B cell (primary cell): ENCODE measurements at regions not wholly inside any gene's neighbourhood (a gene's known extent, or its start where the extent isn't known, plus 50 kb on each side); places are given as distances from the start of the nearest gene placed in this dataset.

Experiments used
- ATAC-seq: fragments of 200-7000 bp; cut with Tn5 transposase; one replicate; pipeline ENCODE4 v1.10.0; 2021; ENCODE audit warnings: low read depth, mild to moderate bottlenecking, moderate number of reproducible peaks, moderate library complexity
- CTCF ChIA-PET: fragments of 350-600 bp; sonication (Branson Sonifier 250); formaldehyde crosslinking; loops from one replicate; lab custom pipeline; 2021; ENCODE audit warnings: antibody characterized with exemption, inconsistent platforms; lab: Charles Lee
- POLR2A ChIA-PET: fragments of 350-600 bp; sonication (Branson Sonifier 250); formaldehyde crosslinking; loops from one replicate; lab custom pipeline; 2021; ENCODE audit warnings: antibody characterized with exemption; lab: Charles Lee
- DNase-seq: peaks from one replicate; pipeline ENCODE4 v3.0.0; 2013
- H2AFZ ChIP-seq: 2 replicates; pipeline ENCODE4 v1.6.1; 2012; ENCODE audit warnings: mild to moderate bottlenecking, low read depth, low read length; ENCODE audit not compliant: insufficient read depth, poor library complexity, severe bottlenecking
- H3K27ac ChIP-seq, 2 donors: 1 replicate in 1 of 2; 2 replicates in 1 of 2; pipeline ENCODE4 v1.5.1; 2012 to 2013; ENCODE audit warnings: low read length in 2 of 2, mild to moderate bottlenecking in 2 of 2, moderate library complexity in 1 of 2
- H3K27me3 ChIP-seq, 4 experiments: fragments of 200-600 bp in 1 of 4; sonication (generic) in 1 of 4; replicated peaks in 1 of 4; 1 replicate in 2 of 4; 2 replicates in 2 of 4; pipeline versions ENCODE4 v1.6.1 to v1.7.0; 2013 to 2016; ENCODE audit warnings: low read length in 3 of 4, mild to moderate bottlenecking in 2 of 4, mixed read lengths in 1 of 4, moderate library complexity in 1 of 4; ENCODE audit not compliant: insufficient read depth in 4 of 4, control insufficient read depth in 3 of 4; ENCODE audit errors: control extremely low read depth in 1 of 4
- H3K36me3 ChIP-seq, 2 experiments: replicated peaks in 1 of 2; 1 replicate in 1 of 2; 2 replicates in 1 of 2; pipeline versions ENCODE4 v1.6.1 to v1.7.1; 2013; ENCODE audit warnings: low read length in 1 of 2; ENCODE audit not compliant: insufficient read depth in 2 of 2, control insufficient read depth in 1 of 2; ENCODE audit errors: control extremely low read depth in 1 of 2, extremely low read depth in 1 of 2
- H3K4me1 ChIP-seq, 2 donors: fragments of 200-600 bp in 1 of 2; sonication (generic) in 1 of 2; 1 replicate in 1 of 2; 2 replicates in 1 of 2; pipeline versions ENCODE4 v1.5.1 to v1.6.1; 2013 to 2017; ENCODE audit warnings: low read length in 2 of 2; ENCODE audit not compliant: control insufficient read depth in 2 of 2, insufficient read depth in 2 of 2
- H3K4me2 ChIP-seq: replicated peaks from 2 replicates; pipeline ENCODE3; 2012; ENCODE audit warnings: mild to moderate bottlenecking, low read depth, low read length; ENCODE audit not compliant: poor library complexity, severe bottlenecking
- H3K4me3 ChIP-seq, 5 experiments: fragments of 200-600 bp in 1 of 5; sonication (generic) in 1 of 5; 1 replicate in 3 of 5; 2 replicates in 2 of 5; pipeline versions ENCODE4 v1.5.1 to v1.7.0; 2011 to 2016; ENCODE audit warnings: low read length in 4 of 5, mild to moderate bottlenecking in 4 of 5, low read depth in 2 of 5, control low read depth in 1 of 5, moderate library complexity in 1 of 5; ENCODE audit not compliant: insufficient read depth in 1 of 5; ENCODE audit errors: control extremely low read depth in 1 of 5, extremely low read depth in 1 of 5
- H3K79me2 ChIP-seq: fragments of 200-600 bp; sonication (generic); one replicate; pipeline ENCODE4 v1.6.0; 2016; ENCODE audit warnings: low read length; ENCODE audit not compliant: control insufficient read depth, insufficient read depth
- H3K9ac ChIP-seq: fragments of 200-600 bp; sonication (generic); 2 replicates; pipeline ENCODE4 v1.6.1; 2017; ENCODE audit warnings: mild to moderate bottlenecking, low read length, moderate library complexity
- H3K9me3 ChIP-seq, 3 donors: one replicate each; pipeline versions ENCODE4 v1.6.1 to v1.7.1; 2013; ENCODE audit warnings: low read length in 2 of 3; ENCODE audit not compliant: control insufficient read depth in 2 of 3, insufficient read depth in 1 of 3; ENCODE audit errors: control extremely low read depth in 1 of 3
- H4K20me1 ChIP-seq: 2 replicates; pipeline ENCODE4 v1.6.0; 2012; ENCODE audit warnings: mild to moderate bottlenecking, low read length; ENCODE audit not compliant: insufficient read depth, control insufficient read depth, poor library complexity, severe bottlenecking
- H3K27ac Mint-ChIP-seq: one replicate; pipeline ENCODE4 v1.8.0; 2021; ENCODE audit warnings: mixed read lengths
- H3K27me3 Mint-ChIP-seq: one replicate; pipeline ENCODE4 v1.8.0; 2021; ENCODE audit warnings: mixed read lengths
- H3K4me1 Mint-ChIP-seq: one replicate; pipeline ENCODE4 v1.8.0; 2021; ENCODE audit warnings: mixed read lengths
- H3K4me3 Mint-ChIP-seq: one replicate; pipeline ENCODE4 v1.8.0; 2021; ENCODE audit warnings: mixed read lengths
- H3K9me3 Mint-ChIP-seq: one replicate; pipeline ENCODE4 v1.8.0; 2022; ENCODE audit warnings: mixed read lengths; ENCODE audit not compliant: insufficient read depth
- EZH2 ChIP-seq: IDR thresholded peaks from 2 replicates; pipeline ENCODE4 v1.6.1; 2012; ENCODE audit warnings: borderline replicate concordance, low read depth, mild to moderate bottlenecking, moderate library complexity, low read length; ENCODE audit not compliant: insufficient read depth, poor library complexity, severe bottlenecking
- WGBS: methylation state at CpG from one replicate; pipeline ENCODE4 v1.1.5; 2013; ENCODE audit warnings: missing lambda C conversion rate; ENCODE audit not compliant: insufficient coverage; 5-methylcytosine and 5-hydroxymethylcytosine counted together
- intact Hi-C: fragments of 100-400 bp; cut with micrococcal nuclease; formaldehyde crosslinking; loops from one replicate; pipeline ENCODE4 v1.10.0; 2022
- TF ChIP-seq, protein P1 (sequence below): fragments of 200-600 bp; IDR thresholded peaks from one replicate; pipeline ENCODE4 v1.8.0; 2022; ENCODE audit warnings: antibody characterized with exemption, mild to moderate bottlenecking

DNA sequence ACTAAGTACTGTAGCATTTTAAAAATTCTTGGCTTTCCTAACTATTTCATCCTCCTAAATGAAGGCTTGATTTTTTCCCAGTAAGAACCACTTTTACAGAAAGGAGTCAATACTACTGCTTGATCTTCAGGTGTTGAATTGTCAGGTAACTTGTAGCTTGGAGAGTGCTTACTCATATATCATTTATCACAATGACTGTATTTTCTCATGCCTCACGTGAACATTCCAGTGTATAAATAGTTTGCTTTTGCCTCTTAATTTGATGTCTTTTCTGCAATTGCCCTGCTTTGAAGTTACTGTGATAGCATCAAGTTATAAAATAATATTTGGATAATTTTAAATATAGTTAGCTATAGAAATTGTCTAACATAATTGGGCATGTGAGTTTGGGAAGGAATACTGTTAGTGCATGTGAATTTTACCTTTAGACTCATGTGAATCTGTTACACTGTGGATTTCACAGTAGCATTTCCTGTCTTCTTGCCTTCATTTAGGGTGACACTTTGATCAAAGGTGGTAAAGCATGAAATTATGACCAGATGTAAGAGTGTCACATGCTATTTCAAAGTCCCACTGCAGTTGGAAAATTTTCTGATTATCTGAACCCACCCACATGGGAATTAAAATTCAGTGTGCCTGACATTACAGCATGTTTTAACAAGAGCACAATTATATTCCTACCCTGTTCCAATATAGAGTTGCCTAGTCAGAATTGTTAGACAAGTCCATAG, 962.8 kb downstream of the DNAJB9 start:
- ATAC-seq (no peak), DNase-seq (no peak)
- Mint-ChIP-seq H3K27me3 (no peaks in the 10 kb centered on the region), H3K4me1 (no peaks in the 10 kb centered on the region), H3K27ac (no peak overlapping the region), H3K9me3 (no peaks in the 10 kb centered on the region), H3K4me3 (no peak overlapping the region)
- Histone ChIP-seq H3K36me3 (no peaks in the 10 kb centered on the region), H2AFZ (no peak overlapping the region), H3K4me3 (no peak overlapping the region), H4K20me1 (no peaks in the 10 kb centered on the region), H3K9me3 (peaks cover 0 to 3% (median 0%) of the 10 kb centered on the region in 3 donors), H3K27ac (no peak overlapping the region), H3K4me1 (no peaks in the 10 kb centered on the region), H3K27me3 (no peaks in the 10 kb centered on the region), H3K9ac (no peak overlapping the region), H3K79me2 (no peaks in the 10 kb centered on the region), H3K4me2 (no peak overlapping the region)
- ChIA-PET CTCF (no interaction called here), POLR2A (no interaction called here)
- intact Hi-C loops, result no loop called here
- TF ChIP-seq, protein P1, sequence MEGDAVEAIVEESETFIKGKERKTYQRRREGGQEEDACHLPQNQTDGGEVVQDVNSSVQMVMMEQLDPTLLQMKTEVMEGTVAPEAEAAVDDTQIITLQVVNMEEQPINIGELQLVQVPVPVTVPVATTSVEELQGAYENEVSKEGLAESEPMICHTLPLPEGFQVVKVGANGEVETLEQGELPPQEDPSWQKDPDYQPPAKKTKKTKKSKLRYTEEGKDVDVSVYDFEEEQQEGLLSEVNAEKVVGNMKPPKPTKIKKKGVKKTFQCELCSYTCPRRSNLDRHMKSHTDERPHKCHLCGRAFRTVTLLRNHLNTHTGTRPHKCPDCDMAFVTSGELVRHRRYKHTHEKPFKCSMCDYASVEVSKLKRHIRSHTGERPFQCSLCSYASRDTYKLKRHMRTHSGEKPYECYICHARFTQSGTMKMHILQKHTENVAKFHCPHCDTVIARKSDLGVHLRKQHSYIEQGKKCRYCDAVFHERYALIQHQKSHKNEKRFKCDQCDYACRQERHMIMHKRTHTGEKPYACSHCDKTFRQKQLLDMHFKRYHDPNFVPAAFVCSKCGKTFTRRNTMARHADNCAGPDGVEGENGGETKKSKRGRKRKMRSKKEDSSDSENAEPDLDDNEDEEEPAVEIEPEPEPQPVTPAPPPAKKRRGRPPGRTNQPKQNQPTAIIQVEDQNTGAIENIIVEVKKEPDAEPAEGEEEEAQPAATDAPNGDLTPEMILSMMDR, result no peak
- no peak for TF ChIP-seq EZH2
- WGBS, result no CpG with 5 or more reads among the region's 1 CpG

DNA sequence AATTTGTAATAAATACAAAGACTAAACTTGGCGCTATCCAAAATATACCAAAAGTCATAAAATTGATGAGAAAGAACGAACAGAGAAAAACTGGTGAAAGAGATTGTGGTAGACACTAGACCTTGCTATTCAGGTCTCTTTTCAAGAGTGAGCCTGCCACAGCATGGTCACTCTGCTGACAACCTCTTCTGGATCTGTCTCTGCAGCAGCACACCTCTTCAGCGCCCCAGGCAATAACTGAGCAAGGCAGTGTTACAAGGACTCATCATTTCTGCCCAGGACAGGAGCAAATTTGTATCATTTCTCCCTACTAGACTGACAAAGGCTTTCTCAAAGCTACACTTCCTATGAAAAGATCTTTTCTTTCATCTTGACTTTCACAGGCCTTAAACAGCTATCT, 976.0 kb downstream of the DNAJB9 start:
- WGBS, result 79% methylated on average over 1 of the region's 3 CpGs
- POLR2A ChIA-PET, result no interaction called here
- intact Hi-C loops, result no loop called here

More for the DNA sequence above, 976.0 kb downstream of the DNAJB9 start:
- Histone ChIP-seq H3K4me1 (no peaks in the 10 kb centered on the region), H3K4me2 (no peak overlapping the region), H4K20me1 (no peaks in the 10 kb centered on the region), H3K4me3 (no peak overlapping the region), H3K9ac (no peak overlapping the region), H3K9me3 (no peaks in the 10 kb centered on the region), H2AFZ (no peak overlapping the region), H3K79me2 (no peaks in the 10 kb centered on the region), H3K27me3 (no peaks in the 10 kb centered on the region), H3K27ac (no peak overlapping the region), H3K36me3 (no peaks in the 10 kb centered on the region)
- DNase-seq (no peak), ATAC-seq (no peak)
- Mint-ChIP-seq H3K9me3 (no peaks in the 10 kb centered on the region), H3K4me1 (no peaks in the 10 kb centered on the region), H3K27me3 (no peaks in the 10 kb centered on the region), H3K4me3 (no peak overlapping the region), H3K27ac (no peak overlapping the region)
- TF ChIP-seq EZH2, result no peak
- TF ChIP-seq, protein P1, result no peak
- CTCF ChIA-PET, result no interaction called here
